Neural cell (in vitro differentiated cells): ENCODE measurements at regions not wholly inside any gene's neighbourhood (a gene's known extent, or its start where the extent isn't known, plus 50 kb on each side); places are given as distances from the start of the nearest gene placed in this dataset.

ENCODE experiments used
- H2AFZ ChIP-seq: fragments of 200-600, 300-800 bp; sonication (generic), shearing (Covaris generic); 2 replicates; pipeline ENCODE4 v1.6.0; 2014; ENCODE audit warnings: low read depth, mild to moderate bottlenecking, antibody characterized with exemption, low read length, moderate library complexity
- H3F3A ChIP-seq: fragments of 200-600 bp; shearing (Covaris generic); 2 replicates; pipeline ENCODE4 v1.6.1; 2016; ENCODE audit warnings: mild to moderate bottlenecking, moderate library complexity, mixed read lengths, antibody characterized with exemption, low read length; ENCODE audit not compliant: insufficient read depth, poor library complexity, severe bottlenecking
- H3K27ac ChIP-seq: fragments of 200-600, 300-800 bp; sonication (generic), shearing (Covaris generic); 2 replicates; pipeline ENCODE4 v1.5.1; 2014; ENCODE audit warnings: mild to moderate bottlenecking, low read length, moderate library complexity
- H3K27me3 ChIP-seq: fragments of 300-800, 200-600 bp; sonication (generic), shearing (Covaris generic); 2 replicates; pipeline ENCODE4 v1.6.0; 2014; ENCODE audit warnings: mild to moderate bottlenecking, low read depth, low read length, moderate library complexity; ENCODE audit not compliant: insufficient read depth
- H3K36me3 ChIP-seq: fragments of 300-800, 200-600 bp; sonication (generic), shearing (Covaris generic); 2 replicates; pipeline ENCODE4 v1.5.1; 2014; ENCODE audit warnings: mild to moderate bottlenecking, antibody characterized with exemption, low read length, moderate library complexity; ENCODE audit not compliant: insufficient read depth
- H3K4me2 ChIP-seq: fragments of 300-800, 200-600 bp; sonication (generic), shearing (Covaris generic); 2 replicates; pipeline ENCODE4 v1.6.0; 2014; ENCODE audit warnings: mild to moderate bottlenecking, low read length
- H3K4me3 ChIP-seq: fragments of 300-800, 200-600 bp; sonication (generic), shearing (Covaris generic); 2 replicates; pipeline ENCODE4 v1.5.1; 2014; ENCODE audit warnings: mild to moderate bottlenecking, low read length, moderate library complexity
- H3K79me2 ChIP-seq: fragments of 200-600 bp; shearing (Covaris generic); replicated peaks from 2 replicates; pipeline ENCODE4 v1.6.0; 2014; ENCODE audit warnings: mild to moderate bottlenecking, low read length, moderate library complexity; ENCODE audit not compliant: insufficient read depth
- H3K9ac ChIP-seq: fragments of 300-800, 200-600 bp; sonication (generic), shearing (Covaris generic); 2 replicates; pipeline ENCODE4 v1.6.1; 2016; ENCODE audit warnings: mild to moderate bottlenecking, low read length, mixed read lengths
- H3K9me2 ChIP-seq: fragments of 200-600 bp; shearing (Covaris generic); 2 replicates; pipeline ENCODE4 v1.6.1; 2016; ENCODE audit warnings: mild to moderate bottlenecking, low read length, mixed read lengths; ENCODE audit not compliant: insufficient read depth
- H3K9me3 ChIP-seq: fragments of 200-600, 300-800 bp; sonication (generic), shearing (Covaris generic); 2 replicates; pipeline ENCODE4 v1.6.1; 2016; ENCODE audit warnings: mild to moderate bottlenecking, mixed run types, low read length, moderate library complexity, mixed read lengths
- H4K20me1 ChIP-seq: fragments of 200-600 bp; shearing (Covaris generic); 2 replicates; pipeline ENCODE4 v1.6.1; 2016; ENCODE audit warnings: mild to moderate bottlenecking, mixed run types; ENCODE audit not compliant: insufficient read depth
- CTCF ChIP-seq: fragments of 450-650 bp; IDR thresholded peaks from 2 replicates; pipeline ENCODE4 v1.5.1; 2014; ENCODE audit warnings: antibody characterized with exemption, mild to moderate bottlenecking, moderate library complexity; ENCODE audit not compliant: poor library complexity, severe bottlenecking
- EP300 ChIP-seq: fragments of 450-650 bp; conservative IDR thresholded peaks from 2 replicates; pipeline ENCODE4 v1.6.1; 2014; ENCODE audit warnings: antibody characterized with exemption, mild to moderate bottlenecking, moderate library complexity; ENCODE audit not compliant: poor library complexity, severe bottlenecking
- MXI1 ChIP-seq: fragments of 450-650 bp; conservative IDR thresholded peaks from 2 replicates; pipeline ENCODE4 v1.6.1; 2014; ENCODE audit warnings: antibody characterized with exemption, mild to moderate bottlenecking; ENCODE audit not compliant: poor library complexity, severe bottlenecking
- POLR2AphosphoS5 ChIP-seq: IDR thresholded peaks from 2 replicates; pipeline ENCODE4 v1.6.1; 2012
- RAD21 ChIP-seq: fragments of 450-650 bp; conservative IDR thresholded peaks from 2 replicates; pipeline ENCODE4 v1.6.1; 2014; ENCODE audit warnings: antibody characterized with exemption, mild to moderate bottlenecking, moderate library complexity
- REST ChIP-seq: IDR thresholded peaks from 2 replicates; pipeline ENCODE4 v1.6.1; 2012; ENCODE audit warnings: borderline replicate concordance
- SMC3 ChIP-seq: fragments of 450-650 bp; conservative IDR thresholded peaks from 2 replicates; pipeline ENCODE4 v1.6.1; 2014; ENCODE audit warnings: antibody characterized with exemption, mild to moderate bottlenecking, moderate library complexity; ENCODE audit not compliant: poor library complexity
- TAF1 ChIP-seq: IDR thresholded peaks from 2 replicates; pipeline ENCODE4 v1.6.1; 2012; ENCODE audit warnings: low read depth

GRCh38 chr4:62262676-62263075 is 1062.5 kb downstream of the ADGRL3 start:
- no peaks in the 10 kb centered on the region for H3K36me3 ChIP-seq
- no peaks in the 10 kb centered on the region for H3K9me2 ChIP-seq
- H3K27me3 ChIP-seq, result no peaks in the 10 kb centered on the region
- H2AFZ ChIP-seq, result no peak overlapping the region
- no peaks in the 10 kb centered on the region for H3F3A ChIP-seq
- H3K79me2 ChIP-seq, result no peaks in the 10 kb centered on the region
- H3K4me2 ChIP-seq, result no peak overlapping the region
- no peak overlapping the region for H3K27ac ChIP-seq
- no peak overlapping the region for H3K9ac ChIP-seq
- no peaks in the 10 kb centered on the region for H4K20me1 ChIP-seq
- H3K9me3 ChIP-seq, result no peaks in the 10 kb centered on the region
- H3K4me3 ChIP-seq, result peak overlapping the region; percentile 21
- TF ChIP-seq EP300 (no peak), TAF1 (no peak), REST (no peak)

GRCh38 chr4:62260254-62260653 is 1060.1 kb downstream of the ADGRL3 start:
- Histone ChIP-seq H3K4me2 (no peak overlapping the region), H3K9me2 (no peaks in the 10 kb centered on the region), H3F3A (no peaks in the 10 kb centered on the region), H3K27ac (no peak overlapping the region), H3K4me3 (no peak overlapping the region), H2AFZ (no peak overlapping the region), H3K36me3 (no peaks in the 10 kb centered on the region), H4K20me1 (no peaks in the 10 kb centered on the region), H3K9me3 (no peaks in the 10 kb centered on the region), H3K27me3 (no peaks in the 10 kb centered on the region), H3K9ac (no peak overlapping the region), H3K79me2 (no peaks in the 10 kb centered on the region)
- TF ChIP-seq POLR2AphosphoS5 (no peak), CTCF (no peak), TAF1 (no peak), EP300 (no peak), REST (no peak), SMC3 (no peak), MXI1 (no peak), RAD21 (no peak)
